ENCODE measurements at regions not wholly inside any gene's neighbourhood (a gene's known extent, or its start where the extent isn't known, plus 50 kb on each side); places are given as distances from the start of the nearest gene placed in this dataset.

GRCh38 chr9:73074176-73074708 is 77.4 kb upstream of the ANXA1 start:
- no peak for TF ChIP-seq CTCF (conservative IDR thresholded peaks at IDR 0.05; ENCODE audit: low read length)
- TF ChIP-seq EZH2phosphoT487 (IDR thresholded peaks at IDR 0.05; ENCODE audit: borderline replicate concordance) = no peak

All from Loucy (cell line).